ENCODE measurements at regions not wholly inside any gene's neighbourhood (a gene's known extent, or its start where the extent isn't known, plus 50 kb on each side); places are given as distances from the start of the nearest gene placed in this dataset.

DNA sequence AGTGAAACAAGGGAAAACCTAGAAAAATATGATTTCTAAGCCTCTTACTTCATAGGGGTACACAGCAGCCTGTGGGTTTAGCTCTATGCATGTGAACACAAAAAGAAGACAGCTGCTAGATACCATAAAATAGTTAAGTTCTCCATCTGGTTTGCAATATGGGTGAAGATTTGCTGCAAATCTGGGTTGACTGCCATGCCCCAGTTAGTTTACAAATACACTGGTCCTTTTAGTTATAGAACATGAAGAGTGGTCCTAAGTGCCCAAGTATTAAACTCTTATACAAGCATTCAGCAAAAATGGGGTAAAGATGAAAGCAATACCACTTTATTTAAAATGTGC is 176.1 kb downstream of the AEBP2 start:
- no peak for TF ChIP-seq POLR2A (IDR thresholded peaks at IDR 0.05)
- no peak for TF ChIP-seq CTCF (IDR thresholded peaks at IDR 0.05)

Data from heart left ventricle (tissue), 13 donors.